GM21528 (cell line): ENCODE measurements at regions not wholly inside any gene's neighbourhood (a gene's known extent, or its start where the extent isn't known, plus 50 kb on each side); places are given as distances from the start of the nearest gene placed in this dataset.

Experiments
- ATAC-seq: cut with Tn5 transposase; IDR thresholded peaks from one replicate; pipeline ENCODE4 v1.9.1; 2021; ENCODE audit warnings: mild to moderate bottlenecking, moderate library complexity; ENCODE audit not compliant: unreplicated experiment, low FRiP score

GRCh38 chr4:1487761-1488160 lies 81.5 kb upstream of the NKX1-1 start:
- ATAC-seq = no peak

GRCh38 chr4:1487106-1487505 lies 80.9 kb upstream of the NKX1-1 start:
- ATAC-seq = no peak

GRCh38 chr4:1485280-1485679 lies 79.0 kb upstream of the NKX1-1 start:
- ATAC-seq = no peak

GRCh38 chr4:1480720-1481119 lies 74.5 kb upstream of the NKX1-1 start:
- no peak for ATAC-seq

GRCh38 chr4:1479454-1479853 lies 73.2 kb upstream of the NKX1-1 start:
- no peak for ATAC-seq

- ATAC-seq = no peak
Measured at GRCh38 chr4:1478766-1479355, 72.6 kb upstream of the NKX1-1 start.

GRCh38 chr4:1477045-1477840 lies 71.0 kb upstream of the NKX1-1 start:
- ATAC-seq = no peak

GRCh38 chr4:1476140-1476513 lies 69.9 kb upstream of the NKX1-1 start:
- no peak for ATAC-seq

- ATAC-seq = no peak
Measured at GRCh38 chr4:1475277-1476139, 69.3 kb upstream of the NKX1-1 start.

- no peak for ATAC-seq
Measured at GRCh38 chr4:1474126-1475090, 68.2 kb upstream of the NKX1-1 start.

GRCh38 chr4:1473718-1474117 lies 67.5 kb upstream of the NKX1-1 start:
- ATAC-seq = no peak

- ATAC-seq = no peak
Measured at GRCh38 chr4:1472911-1473518, 66.8 kb upstream of the NKX1-1 start.

GRCh38 chr4:1472148-1472797 lies 66.0 kb upstream of the NKX1-1 start:
- ATAC-seq = no peak

GRCh38 chr4:1471443-1472147 lies 65.4 kb upstream of the NKX1-1 start:
- no peak for ATAC-seq

- no peak for ATAC-seq
Measured at GRCh38 chr4:1470816-1471442, 64.7 kb upstream of the NKX1-1 start.

GRCh38 chr4:1470393-1470670 lies 64.1 kb upstream of the NKX1-1 start:
- ATAC-seq = no peak

- ATAC-seq = no peak
Measured at GRCh38 chr4:1469607-1470392, 63.6 kb upstream of the NKX1-1 start.

GRCh38 chr4:1469043-1469442 lies 62.8 kb upstream of the NKX1-1 start:
- ATAC-seq = no peak
